GM18511 (cell line): ENCODE measurements at regions not wholly inside any gene's neighbourhood (a gene's known extent, or its start where the extent isn't known, plus 50 kb on each side); places are given as distances from the start of the nearest gene placed in this dataset.
A peak's percentile ranks its signal among the peaks of the same experiment; 100 is the strongest.
"Not testable (repeated sequence)": the region's sequence is repeated elsewhere in the genome, so short reads cannot be mapped to it uniquely, and the experiment has no call there.

ENCODE experiments used
- ATAC-seq: cut with Tn5 transposase; IDR thresholded peaks from one replicate; pipeline ENCODE4 v1.9.1; 2021; ENCODE audit warnings: mild to moderate bottlenecking, moderate library complexity; ENCODE audit not compliant: unreplicated experiment

DNA sequence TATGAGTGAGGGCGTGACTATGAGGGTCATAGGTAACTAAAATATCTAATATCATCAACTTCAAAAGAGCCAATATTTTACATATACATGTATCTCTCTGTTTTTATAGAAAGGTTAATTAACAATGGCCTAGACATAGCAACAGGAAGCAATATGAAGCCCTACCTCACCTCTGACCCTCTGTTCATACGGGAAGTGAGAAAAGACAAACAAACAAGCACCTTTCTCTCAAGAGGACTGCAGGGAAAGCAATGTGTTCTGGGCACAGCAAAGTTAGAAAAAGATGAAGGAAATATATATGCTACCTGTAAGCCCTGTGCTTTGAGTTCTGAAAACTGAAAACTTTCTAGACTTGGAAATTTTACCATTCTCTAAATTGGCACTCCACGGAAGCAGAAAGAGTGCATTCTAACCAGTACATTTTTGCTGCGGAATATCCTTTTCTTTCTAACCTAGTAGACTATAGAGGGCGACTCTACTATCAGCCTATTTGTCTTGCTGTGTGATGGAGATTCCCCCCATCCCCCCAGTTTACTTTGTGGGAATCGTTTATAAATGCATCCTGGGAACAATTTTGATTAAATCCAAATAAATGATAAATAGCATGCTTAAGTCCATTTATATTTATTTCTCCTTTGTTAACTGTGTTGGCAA lies 830.4 kb upstream of the FAT3 start:
- ATAC-seq, result no peak

- no peak for ATAC-seq
Measured at GRCh38 chr11:91382946-91383345, 841.7 kb upstream of the FAT3 start.

DNA sequence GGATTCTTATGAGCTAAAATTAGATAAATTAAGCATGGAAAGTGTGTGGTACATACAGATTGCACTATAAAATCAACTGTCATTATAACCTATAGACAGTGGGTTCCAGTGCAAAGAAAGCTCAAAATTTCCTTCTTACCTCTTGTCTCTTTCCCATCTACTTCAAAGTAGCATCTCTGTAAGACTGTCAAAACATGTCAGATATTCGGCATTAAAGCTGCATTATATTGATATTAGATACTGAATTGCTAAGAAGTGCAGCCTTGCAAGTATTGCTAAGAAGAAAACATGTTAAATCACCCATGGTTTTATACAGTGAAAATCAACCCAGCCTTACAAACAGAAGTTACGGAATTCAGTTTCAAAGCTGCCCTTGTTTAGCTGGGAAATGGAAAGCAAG lies 849.8 kb upstream of the FAT3 start:
- no peak for ATAC-seq

GRCh38 chr11:91373497-91373896 lies 851.1 kb upstream of the FAT3 start:
- ATAC-seq, result no peak

- ATAC-seq, result no peak
Measured at GRCh38 chr11:91366816-91367215, 857.8 kb upstream of the FAT3 start.

- ATAC-seq, result no peak
Measured at GRCh38 chr11:91365986-91366585, 858.5 kb upstream of the FAT3 start.

DNA sequence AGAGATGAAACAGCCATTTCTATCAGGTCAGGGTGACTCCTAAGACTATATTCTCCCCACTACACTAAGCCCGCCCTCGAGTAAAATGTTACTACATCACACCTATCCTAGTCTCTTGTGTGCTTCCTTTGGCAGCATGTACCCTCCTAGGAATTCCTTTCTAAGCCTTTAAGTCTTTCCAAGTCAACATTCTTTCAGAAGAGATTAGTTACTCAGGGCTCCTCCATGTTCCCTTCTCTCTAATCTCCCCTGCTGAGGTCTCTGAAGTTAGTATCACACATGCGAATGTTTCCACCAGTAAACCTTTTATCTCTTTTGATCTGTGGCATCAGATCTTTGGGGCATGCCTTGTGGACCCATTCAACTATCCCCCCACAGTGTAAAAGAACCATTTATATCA lies 873.7 kb upstream of the FAT3 start:
- no peak for ATAC-seq

DNA sequence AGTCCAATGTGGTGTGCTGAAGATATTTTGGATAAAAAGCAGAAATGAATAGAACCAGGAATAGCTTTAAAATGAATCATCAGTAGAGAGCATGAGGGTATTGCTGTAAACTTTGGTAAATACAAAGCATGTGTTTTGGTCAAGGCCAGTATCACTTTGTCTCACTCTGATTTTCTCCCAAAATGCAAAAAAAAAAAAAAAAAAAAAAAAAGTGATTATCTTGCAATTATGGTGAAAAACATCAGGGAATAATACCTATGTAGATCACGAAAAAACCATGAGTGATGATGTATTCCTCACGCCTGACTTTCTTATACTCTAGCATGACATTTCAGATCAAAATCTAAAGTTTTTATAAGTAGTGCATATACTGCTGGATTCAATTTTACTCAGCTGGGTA lies 897.9 kb upstream of the FAT3 start:
- ATAC-seq, result no peak

DNA sequence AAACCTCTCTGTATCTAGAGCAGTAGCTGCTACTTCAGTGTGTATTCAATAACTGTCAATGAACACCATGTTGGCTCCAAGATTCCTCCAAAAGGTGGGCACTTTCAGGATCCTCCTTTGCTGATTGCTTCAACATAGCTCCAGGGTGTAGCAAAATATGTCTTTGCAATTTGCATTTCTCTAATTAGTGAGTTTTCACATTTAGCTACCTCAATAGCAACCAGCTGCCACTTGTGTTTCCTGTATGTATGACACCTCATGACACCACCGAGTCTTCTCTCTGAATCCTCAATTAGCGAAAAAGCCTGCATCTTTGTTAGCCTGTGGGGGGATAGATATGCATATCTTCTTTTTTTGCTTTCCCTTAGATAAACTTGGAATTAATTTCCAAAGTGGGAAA lies 898.3 kb upstream of the FAT3 start:
- no peak for ATAC-seq

- ATAC-seq, result no peak
Measured at GRCh38 chr11:91314521-91314920, 910.1 kb upstream of the FAT3 start.

DNA sequence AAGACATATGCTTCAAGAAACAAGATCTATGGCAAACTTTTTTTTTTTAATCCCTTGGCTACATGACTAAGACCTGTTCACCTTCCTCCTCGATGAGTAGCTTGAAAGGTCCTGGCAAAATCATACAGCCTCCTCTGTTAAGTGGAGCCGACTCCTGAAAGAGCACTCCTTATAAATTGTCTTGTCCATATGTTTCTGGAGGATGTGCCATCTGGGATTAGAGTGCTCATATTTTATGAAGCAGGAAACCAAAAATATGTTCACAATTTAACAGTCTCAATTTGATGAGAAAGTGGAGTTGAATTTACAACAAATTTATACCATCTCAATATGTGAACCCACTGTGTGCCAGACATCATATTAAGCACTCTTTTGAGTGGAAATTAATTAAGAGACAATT lies 912.1 kb upstream of the FAT3 start:
- no peak for ATAC-seq

DNA sequence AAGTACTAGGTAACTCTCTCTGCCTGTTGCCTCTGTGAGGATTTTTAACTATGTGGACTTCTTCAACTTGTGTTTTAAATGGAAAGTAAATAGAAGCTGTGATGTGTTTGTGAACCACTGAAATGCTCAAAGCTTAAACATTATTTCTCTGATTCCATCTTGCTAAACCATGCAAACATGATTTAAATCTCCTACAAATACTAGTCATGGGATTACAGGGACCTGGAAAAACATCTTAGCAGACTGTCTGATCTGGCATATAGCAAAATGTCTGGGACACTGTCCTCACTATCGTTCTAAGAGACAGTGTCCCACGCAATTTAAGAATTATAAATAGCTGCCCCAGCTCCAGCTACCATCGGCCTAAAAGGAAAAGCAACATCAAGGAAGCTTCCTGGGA lies 914.5 kb upstream of the FAT3 start:
- ATAC-seq, result no peak

DNA sequence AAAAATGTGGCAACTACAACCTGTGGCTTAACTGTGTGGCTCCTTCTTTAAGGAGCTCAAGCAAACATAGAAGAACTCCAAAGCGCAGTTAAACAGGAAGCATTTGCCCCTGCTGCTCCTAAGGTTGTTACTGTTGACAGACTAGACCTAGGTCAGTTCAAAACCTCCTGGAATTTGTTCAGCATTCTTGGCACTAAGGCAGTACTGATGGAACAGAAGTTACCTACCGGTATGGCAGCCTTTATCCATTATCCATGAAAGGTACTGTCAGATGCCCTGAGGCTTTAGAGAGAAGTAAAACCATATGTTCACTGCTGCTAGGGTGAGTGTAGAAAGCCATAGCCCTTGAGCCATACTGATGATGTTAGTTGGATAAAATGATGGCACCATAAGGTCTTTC lies 916.5 kb upstream of the FAT3 start:
- ATAC-seq, result no peak

- no peak for ATAC-seq
Measured at GRCh38 chr11:91305402-91305801, 919.2 kb upstream of the FAT3 start.

DNA sequence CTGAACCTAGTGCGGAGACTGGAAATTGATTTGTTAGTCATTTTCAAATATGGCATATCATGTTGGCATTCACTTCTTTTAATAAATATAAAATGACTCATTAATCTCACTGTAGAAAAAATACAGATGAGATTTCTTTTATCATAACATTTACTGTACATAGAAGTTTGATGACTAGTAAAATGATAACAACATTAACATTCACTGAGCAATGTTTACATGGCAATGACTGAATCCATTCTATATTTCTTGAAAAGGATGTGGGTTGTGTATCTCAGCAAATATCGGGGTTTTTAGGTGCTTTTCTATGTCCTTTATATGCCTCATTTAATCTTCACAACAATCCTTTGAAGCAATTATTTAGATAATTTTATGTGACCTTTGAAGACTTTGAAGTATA lies 920.9 kb upstream of the FAT3 start:
- no peak for ATAC-seq

DNA sequence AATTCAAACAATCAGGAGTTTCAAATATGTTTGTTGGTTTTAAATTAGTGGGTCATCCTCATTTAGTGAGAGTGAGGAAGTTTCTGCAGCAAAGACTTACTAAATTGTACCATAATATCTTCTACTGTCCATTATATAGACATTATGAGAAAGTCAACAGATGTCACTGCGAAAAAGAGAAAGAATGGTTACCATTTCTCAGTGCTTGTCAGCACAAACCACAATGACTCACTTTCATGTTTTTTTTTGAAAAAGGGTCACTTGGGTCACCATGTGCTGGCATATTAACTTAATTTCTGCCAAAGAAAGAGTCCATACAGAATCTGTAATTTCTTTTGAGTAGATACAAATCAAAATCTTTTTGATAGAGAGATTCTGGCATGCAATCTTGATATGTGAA lies 924.6 kb upstream of the FAT3 start:
- ATAC-seq, result peak; percentile 65

- no peak for ATAC-seq
Measured at GRCh38 chr11:91296629-91297028, 928.0 kb upstream of the FAT3 start.

DNA sequence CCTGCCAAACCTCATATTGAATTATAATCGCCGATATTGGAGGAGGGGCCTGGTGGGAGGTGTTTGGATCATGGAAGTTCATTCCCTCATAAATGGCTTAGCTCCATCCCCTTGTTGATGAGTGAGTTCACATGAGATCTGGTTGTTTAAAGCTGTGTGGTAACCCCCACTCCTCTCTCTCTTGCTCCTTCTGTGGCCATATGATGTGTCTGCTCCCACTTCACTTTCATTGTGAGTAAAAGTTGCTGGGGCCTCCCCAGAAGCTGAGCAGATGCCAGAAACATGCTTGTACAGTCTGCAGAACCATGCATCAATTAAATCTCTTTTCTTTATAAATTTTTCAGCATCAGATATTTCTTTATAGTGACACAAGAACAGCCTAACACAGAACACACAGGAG lies 929.0 kb upstream of the FAT3 start:
- ATAC-seq, result no peak

- no peak for ATAC-seq
Measured at GRCh38 chr11:91293119-91293518, 931.5 kb upstream of the FAT3 start.

DNA sequence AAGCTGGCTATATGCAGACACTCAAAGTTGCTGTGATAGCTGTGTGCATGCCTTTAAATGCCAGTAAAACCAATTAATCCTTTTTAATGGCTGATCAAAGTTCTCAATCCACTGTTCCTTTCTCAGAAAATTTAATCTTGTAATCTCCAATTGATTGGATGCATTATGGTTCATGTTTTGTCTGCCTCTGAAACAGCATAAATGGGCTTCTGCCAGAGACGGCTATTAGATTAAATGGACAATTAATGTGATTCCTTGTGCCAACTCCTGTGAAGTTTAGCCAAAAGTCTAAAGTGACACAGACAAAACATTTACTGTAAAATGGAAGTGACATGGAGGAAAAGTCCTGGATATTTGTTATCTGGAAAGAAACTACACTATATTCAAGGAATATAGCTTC lies 952.5 kb upstream of the FAT3 start:
- no peak for ATAC-seq

GRCh38 chr11:91268512-91269295 lies 955.9 kb upstream of the FAT3 start:
- not testable (repeated sequence) for ATAC-seq

DNA sequence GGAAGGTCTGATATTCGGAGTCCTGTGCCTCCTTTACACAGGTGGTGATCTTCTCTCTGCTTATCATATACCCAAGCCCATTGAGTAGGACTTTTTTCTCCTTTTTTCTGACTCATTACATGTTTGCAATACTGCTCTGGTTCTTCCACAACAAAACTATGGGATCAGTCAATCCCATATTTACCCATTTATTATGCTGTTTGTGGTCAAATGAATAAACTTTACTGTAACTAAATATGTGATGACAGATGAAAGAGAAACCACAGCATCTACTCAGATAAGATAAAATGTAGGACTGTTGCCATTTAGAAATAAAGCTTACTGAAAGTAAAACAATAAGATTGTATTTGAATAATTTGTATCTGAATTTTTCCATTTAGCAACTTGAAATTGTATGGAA lies 958.7 kb upstream of the FAT3 start:
- ATAC-seq, result no peak
